IMR-90 (cell line): ENCODE measurements at regions not wholly inside any gene's neighbourhood (a gene's known extent, or its start where the extent isn't known, plus 50 kb on each side); places are given as distances from the start of the nearest gene placed in this dataset.

ENCODE experiments used
- ATAC-seq: fragments of 200-7000 bp; cut with Tn5 transposase; 2 replicates; pipeline ENCODE4 v1.9.1; 2020; ENCODE audit warnings: low read depth, mild to moderate bottlenecking, moderate library complexity
- BruUV-seq: library from RNA; stranded (reverse); fragments of 400-500 nt; replicated peaks from 2 replicates; lab custom pipeline; 2021; lab: Mats Ljungman, UMichigan
- CTCF ChIA-PET: fragments of 300-600 bp; formaldehyde crosslinking; extraction: SDS; loops from one replicate; lab custom pipeline; 2021; ENCODE audit warnings: antibody characterized with exemption; lab: Yijun Ruan, JAX
- POLR2A ChIA-PET: fragments of 300-600 bp; sonication (Branson Sonifier 250); formaldehyde crosslinking; loops from one replicate; lab custom pipeline; 2022; ENCODE audit warnings: antibody characterized with exemption; ENCODE audit not compliant: unreplicated experiment; lab: Charles Lee
- DNase-seq: peaks from one replicate; pipeline ENCODE4 v3.0.0; 2013
- H2AFZ ChIP-seq: replicated peaks from 2 replicates; pipeline ENCODE3; 2013; ENCODE audit warnings: low read length, mild to moderate bottlenecking; ENCODE audit not compliant: poor library complexity
- H2AK5ac ChIP-seq: 2 replicates; pipeline ENCODE4 v1.6.1; 2013; ENCODE audit warnings: low read depth, low read length, inconsistent platforms
- H2AK9ac ChIP-seq: replicated peaks from 2 replicates; pipeline ENCODE3; 2013; ENCODE audit warnings: mild to moderate bottlenecking, low read depth, low read length, moderate library complexity; ENCODE audit not compliant: poor library complexity
- H2BK120ac ChIP-seq: 2 replicates; pipeline ENCODE4 v1.6.1; 2013; ENCODE audit warnings: low read depth, low read length, inconsistent platforms
- H2BK15ac ChIP-seq: 3 replicates; pipeline ENCODE4 v1.6.1; 2013; ENCODE audit warnings: low read depth, low read length, inconsistent platforms
- H2BK20ac ChIP-seq: 2 replicates; pipeline ENCODE4 v1.6.1; 2013; ENCODE audit warnings: low read depth, mild to moderate bottlenecking, inconsistent platforms, low read length, moderate library complexity
- H2BK5ac ChIP-seq: 2 replicates; pipeline ENCODE4 v1.6.1; 2013; ENCODE audit warnings: mild to moderate bottlenecking, low read depth, low read length, inconsistent platforms; ENCODE audit not compliant: poor library complexity, severe bottlenecking
- H3K14ac ChIP-seq: replicated peaks from 2 replicates; pipeline ENCODE4 v1.6.1; 2013; ENCODE audit warnings: low read depth, low read length, inconsistent platforms
- H3K18ac ChIP-seq: 2 replicates; pipeline ENCODE4 v1.6.1; 2013; ENCODE audit warnings: low read depth, low read length, control low read depth
- H3K23ac ChIP-seq: 2 replicates; pipeline ENCODE4 v1.6.1; 2013; ENCODE audit warnings: low read depth, low read length, inconsistent platforms
- H3K27ac ChIP-seq: 2 replicates; pipeline ENCODE4 v1.5.1; 2013; ENCODE audit warnings: mild to moderate bottlenecking, control low read depth, low read length; ENCODE audit not compliant: insufficient read depth
- H3K27me3 ChIP-seq: 2 replicates; pipeline ENCODE4 v1.6.1; 2013; ENCODE audit warnings: low read length; ENCODE audit not compliant: control insufficient read depth, insufficient read depth
- H3K36me3 ChIP-seq: 2 replicates; pipeline ENCODE4 v1.6.1; 2013; ENCODE audit warnings: low read length, mixed read lengths; ENCODE audit not compliant: control insufficient read depth, insufficient read depth
- H3K4ac ChIP-seq: 2 replicates; pipeline ENCODE4 v1.6.1; 2013; ENCODE audit warnings: low read depth, low read length, inconsistent platforms
- H3K4me1 ChIP-seq: 2 replicates; pipeline ENCODE4 v1.6.1; 2013; ENCODE audit warnings: low read length, mixed read lengths; ENCODE audit not compliant: control insufficient read depth, insufficient read depth
- H3K4me2 ChIP-seq: 2 replicates; pipeline ENCODE4 v1.6.1; 2013; ENCODE audit warnings: low read depth, mild to moderate bottlenecking, control low read depth, low read length, moderate library complexity
- H3K4me3 ChIP-seq: 2 replicates; pipeline ENCODE4 v1.5.1; 2013; ENCODE audit warnings: low read depth, mild to moderate bottlenecking, control low read depth, low read length, moderate library complexity; ENCODE audit not compliant: insufficient read depth
- H3K56ac ChIP-seq: 2 replicates; pipeline ENCODE4 v1.6.1; 2013; ENCODE audit warnings: low read length, inconsistent platforms; ENCODE audit not compliant: insufficient read depth; ENCODE audit errors: extremely low read depth
- H3K79me1 ChIP-seq, 2 experiments: 2 replicates each; pipeline ENCODE4 v1.6.1; 2013; ENCODE audit warnings: low read length in 2 of 2, inconsistent platforms in 1 of 2, low read depth in 1 of 2
- H3K9ac ChIP-seq: 2 replicates; pipeline ENCODE4 v1.6.1; 2013; ENCODE audit warnings: low read depth, low read length, control low read depth
- H3K9me1 ChIP-seq: 2 replicates; pipeline ENCODE4 v1.6.1; 2013; ENCODE audit warnings: low read length, inconsistent platforms; ENCODE audit not compliant: insufficient read depth
- H3K9me3 ChIP-seq: 2 replicates; pipeline ENCODE4 v1.6.1; 2013; ENCODE audit warnings: low read length; ENCODE audit not compliant: control insufficient read depth, insufficient read depth
- H4K20me1 ChIP-seq: 2 replicates; pipeline ENCODE4 v1.6.1; 2013; ENCODE audit warnings: low read length, inconsistent platforms; ENCODE audit not compliant: insufficient read depth
- H4K5ac ChIP-seq: 2 replicates; pipeline ENCODE4 v1.6.1; 2013; ENCODE audit warnings: mild to moderate bottlenecking, low read depth, low read length, control low read depth
- H4K8ac ChIP-seq, 2 experiments: 2 replicates each; pipeline ENCODE4 v1.6.1; 2013; ENCODE audit warnings: low read depth in 2 of 2, low read length in 2 of 2, control low read depth in 1 of 2, inconsistent platforms in 1 of 2
- H4K91ac ChIP-seq: 2 replicates; pipeline ENCODE4 v1.6.1; 2013; ENCODE audit warnings: low read depth, low read length, inconsistent platforms; ENCODE audit not compliant: insufficient read depth
- BHLHE40 ChIP-seq: fragments of 150-350 bp; IDR thresholded peaks from 2 replicates; pipeline ENCODE4 v1.6.1; 2016; ENCODE audit warnings: mild to moderate bottlenecking, low read depth, low read length
- CEBPB ChIP-seq: IDR thresholded peaks from 2 replicates; pipeline ENCODE4 v1.6.1; 2012; ENCODE audit warnings: low read depth, low read length, improper control_type of control experiment
- CHD1 ChIP-seq: IDR thresholded peaks from 2 replicates; pipeline ENCODE4 v1.6.1; 2012; ENCODE audit warnings: low read depth, low read length, improper control_type of control experiment
- CTCF ChIP-seq: conservative IDR thresholded peaks from 2 replicates; pipeline ENCODE4 v1.5.1; 2012; ENCODE audit warnings: mild to moderate bottlenecking, low read depth, low read length, improper control_type of control experiment
- ELK1 ChIP-seq: fragments of 150-350 bp; IDR thresholded peaks from 2 replicates; pipeline ENCODE4 v1.6.1; 2016; ENCODE audit warnings: low read depth, mild to moderate bottlenecking, low read length, moderate library complexity, borderline replicate concordance
- FOS ChIP-seq: fragments of 150-350 bp; IDR thresholded peaks from 2 replicates; pipeline ENCODE4 v1.6.1; 2016; ENCODE audit warnings: low read depth, low read length
- MAFK ChIP-seq: IDR thresholded peaks from 2 replicates; pipeline ENCODE4 v1.6.1; 2012; ENCODE audit warnings: low read depth, low read length, improper control_type of control experiment
- MAZ ChIP-seq: IDR thresholded peaks from 2 replicates; pipeline ENCODE4 v1.6.1; 2012; ENCODE audit warnings: low read depth, mild to moderate bottlenecking, low read length, improper control_type of control experiment, moderate library complexity, borderline replicate concordance
- MXI1 ChIP-seq: IDR thresholded peaks from 2 replicates; pipeline ENCODE4 v1.6.1; 2012; ENCODE audit warnings: low read depth, mild to moderate bottlenecking, low read length, moderate library complexity, borderline replicate concordance
- NFE2L2 ChIP-seq: fragments of 150-350 bp; IDR thresholded peaks from 2 replicates; pipeline ENCODE4 v1.6.1; 2016; ENCODE audit warnings: low read depth, mild to moderate bottlenecking, low read length
- POLR2A ChIP-seq: IDR thresholded peaks from 2 replicates; pipeline ENCODE4 v1.6.1; 2012; ENCODE audit warnings: mild to moderate bottlenecking, low read depth, low read length
- RAD21 ChIP-seq: IDR thresholded peaks from 2 replicates; pipeline ENCODE4 v1.6.1; 2012; ENCODE audit warnings: low read length, improper control_type of control experiment
- RCOR1 ChIP-seq: IDR thresholded peaks from 2 replicates; pipeline ENCODE4 v1.6.1; 2012; ENCODE audit warnings: mild to moderate bottlenecking, low read length, improper control_type of control experiment; ENCODE audit not compliant: insufficient replicate concordance
- RFX5 ChIP-seq: IDR thresholded peaks from 2 replicates; pipeline ENCODE4 v1.8.0; 2012; ENCODE audit warnings: low read depth, mild to moderate bottlenecking, low read length, moderate library complexity
- WGBS, 2 experiments: methylation state at CpG; one replicate each; pipeline versions ENCODE4 v1.1.5 to v1.1.7; 2013; ENCODE audit warnings: missing lambda C conversion rate in 2 of 2; ENCODE audit not compliant: insufficient read length in 1 of 2; ENCODE audit errors: extremely low coverage in 2 of 2; 5-methylcytosine and 5-hydroxymethylcytosine counted together
- dilution Hi-C: fragments of 300-500 bp; cut with HindIII; formaldehyde crosslinking; loops from one replicate; pipeline ENCODE4 v1.14.3; 2018; ENCODE audit warnings: low sequenced_read_pairs; ENCODE audit not compliant: unreplicated experiment
- in situ Hi-C: fragments of 300-500 bp; cut with MboI; formaldehyde crosslinking; loops from 3 replicates; pipeline ENCODE4 v1.14.3; 2019; ENCODE audit warnings: low sequenced_read_pairs, inconsistent platforms, mixed read lengths
- intact Hi-C: fragments of 100-400 bp; cut with micrococcal nuclease; formaldehyde crosslinking; loops from 2 replicates; pipeline ENCODE4 v1.10.0; 2022
- TF ChIP-seq, protein P1 (sequence below): fragments of 150-350 bp; IDR thresholded peaks from 2 replicates; pipeline ENCODE4 v1.6.1; 2017; ENCODE audit warnings: mild to moderate bottlenecking, antibody characterized with exemption, low read length, low read depth

DNA sequence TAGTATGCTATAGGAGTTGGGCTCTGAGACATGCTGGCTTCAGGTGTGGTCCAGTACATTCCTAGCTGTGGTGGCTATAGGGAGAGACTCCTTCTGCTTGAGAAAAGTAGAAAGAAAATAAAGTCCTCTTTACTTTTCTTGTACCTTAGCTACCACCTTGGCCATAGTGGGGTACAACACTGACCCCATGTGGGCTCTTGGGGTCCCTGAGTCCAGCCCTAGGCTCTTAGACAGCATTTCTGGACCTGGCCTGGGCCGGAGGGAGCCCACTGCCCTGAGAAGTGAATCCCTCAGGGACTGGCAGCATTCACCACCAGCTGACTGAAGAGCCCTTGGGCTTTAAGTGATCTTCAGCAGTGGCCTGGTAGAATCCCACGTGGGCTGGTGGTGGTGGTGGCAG lies 143.1 kb downstream of the SYT10 start:
- no peak overlapping the region for H3K23ac ChIP-seq
- no peaks in the 10 kb centered on the region for H4K20me1 ChIP-seq
- H2BK120ac ChIP-seq, result no peak overlapping the region
- no peaks in the 10 kb centered on the region for H3K27me3 ChIP-seq
- H3K36me3 ChIP-seq, result no peaks in the 10 kb centered on the region
- H3K9me1 ChIP-seq, result no peaks in the 10 kb centered on the region
- no peak overlapping the region for H2AK9ac ChIP-seq
- H3K18ac ChIP-seq, result no peak overlapping the region
- H4K5ac ChIP-seq, result no peak overlapping the region
- in situ Hi-C loops (no loop called here), intact Hi-C loops (no loop called here), dilution Hi-C loops (no loop called here)
- H2BK5ac ChIP-seq, result no peak overlapping the region
- H3K9me3 ChIP-seq, result peaks cover 11% of the 10 kb centered on the region
- no peak overlapping the region for H4K91ac ChIP-seq
- no peaks in the 10 kb centered on the region for H3K79me1 ChIP-seq
- no peak overlapping the region for H3K14ac ChIP-seq
- no peak overlapping the region for H2AFZ ChIP-seq
- H2AK5ac ChIP-seq, result no peak overlapping the region
- H2BK15ac ChIP-seq, result no peak overlapping the region
- no CpG with 5 or more reads among the region's 2 CpGs for WGBS, 2 experiments
- no TSS peak for BruUV-seq
- CTCF ChIA-PET, result no interaction called here
- no peak overlapping the region for H3K27ac ChIP-seq
- H4K8ac ChIP-seq, result no peak overlapping the region
- DNase-seq (no peak), ATAC-seq (no peak)
- no peak for TF ChIP-seq POLR2A
- no peak for TF ChIP-seq MAZ
- no peak for TF ChIP-seq RCOR1
- no peak for TF ChIP-seq RAD21
- TF ChIP-seq ELK1, result no peak
- TF ChIP-seq, protein P1, sequence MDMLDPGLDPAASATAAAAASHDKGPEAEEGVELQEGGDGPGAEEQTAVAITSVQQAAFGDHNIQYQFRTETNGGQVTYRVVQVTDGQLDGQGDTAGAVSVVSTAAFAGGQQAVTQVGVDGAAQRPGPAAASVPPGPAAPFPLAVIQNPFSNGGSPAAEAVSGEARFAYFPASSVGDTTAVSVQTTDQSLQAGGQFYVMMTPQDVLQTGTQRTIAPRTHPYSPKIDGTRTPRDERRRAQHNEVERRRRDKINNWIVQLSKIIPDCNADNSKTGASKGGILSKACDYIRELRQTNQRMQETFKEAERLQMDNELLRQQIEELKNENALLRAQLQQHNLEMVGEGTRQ, result no peak
- no peak for TF ChIP-seq CTCF
- TF ChIP-seq RFX5, result no peak
- TF ChIP-seq MXI1, result no peak
- no peak for TF ChIP-seq CHD1
- TF ChIP-seq BHLHE40, result no peak
- TF ChIP-seq MAFK, result no peak
- TF ChIP-seq FOS, result no peak
- no peak for TF ChIP-seq NFE2L2
- no peak for TF ChIP-seq CEBPB
- no peak overlapping the region for H2BK20ac ChIP-seq
- no peak overlapping the region for H3K9ac ChIP-seq
- no peak overlapping the region for H3K4me3 ChIP-seq
- H3K4me1 ChIP-seq, result no peaks in the 10 kb centered on the region
- H3K56ac ChIP-seq, result no peak overlapping the region
- H3K4me2 ChIP-seq, result no peak overlapping the region
- H3K4ac ChIP-seq, result no peak overlapping the region
- POLR2A ChIA-PET, result no interaction called here
